ENCODE measurements at regions not wholly inside any gene's neighbourhood (a gene's known extent, or its start where the extent isn't known, plus 50 kb on each side); places are given as distances from the start of the nearest gene placed in this dataset.

GRCh38 chrX:45743906-45744625 is 543.4 kb upstream of the DIPK2B start:
- DNase-seq (ENCODE audit: low read depth), result no peak

GRCh38 chrX:45743081-45743533 is 542.4 kb upstream of the DIPK2B start:
- no peak for DNase-seq (ENCODE audit: low read depth)

GRCh38 chrX:45740291-45740690 is 539.6 kb upstream of the DIPK2B start:
- no peak for DNase-seq (ENCODE audit: low read depth)

GRCh38 chrX:45735571-45735970 is 534.9 kb upstream of the DIPK2B start:
- DNase-seq (ENCODE audit: low read depth), result no peak

GRCh38 chrX:45731448-45731847 is 530.8 kb upstream of the DIPK2B start:
- no peak for DNase-seq (ENCODE audit: low read depth)

GRCh38 chrX:45727761-45728160 is 527.1 kb upstream of the DIPK2B start:
- DNase-seq (ENCODE audit: low read depth), result no peak

- no peak for DNase-seq (ENCODE audit: low read depth)
Measured at GRCh38 chrX:45722471-45722870, 521.8 kb upstream of the DIPK2B start.

GRCh38 chrX:45719751-45720501 is 519.2 kb upstream of the DIPK2B start:
- DNase-seq (ENCODE audit: low read depth), result no peak

- DNase-seq (ENCODE audit: low read depth), result no peak
Measured at GRCh38 chrX:45718676-45719075, 518.0 kb upstream of the DIPK2B start.

GRCh38 chrX:45716750-45717149 is 516.1 kb upstream of the DIPK2B start:
- DNase-seq (ENCODE audit: low read depth), result no peak

- DNase-seq (ENCODE audit: low read depth), result no peak
Measured at GRCh38 chrX:45715748-45716147, 515.1 kb upstream of the DIPK2B start.

- no peak for DNase-seq (ENCODE audit: low read depth)
Measured at GRCh38 chrX:45714866-45715265, 514.2 kb upstream of the DIPK2B start.

GRCh38 chrX:45712067-45712466 is 511.4 kb upstream of the DIPK2B start:
- DNase-seq (ENCODE audit: low read depth), result no peak

GRCh38 chrX:45711231-45711630 is 510.6 kb upstream of the DIPK2B start:
- no peak for DNase-seq (ENCODE audit: low read depth)

GRCh38 chrX:45710081-45710801 is 509.6 kb upstream of the DIPK2B start:
- no peak for DNase-seq (ENCODE audit: low read depth)

GRCh38 chrX:45709381-45709780 is 508.7 kb upstream of the DIPK2B start:
- DNase-seq (ENCODE audit: low read depth), result no peak

GRCh38 chrX:45699158-45699557 is 498.5 kb upstream of the DIPK2B start:
- DNase-seq (ENCODE audit: low read depth), result no peak

- no peak for DNase-seq (ENCODE audit: low read depth)
Measured at GRCh38 chrX:45697591-45697990, 496.9 kb upstream of the DIPK2B start.

GRCh38 chrX:45696736-45697135 is 496.1 kb upstream of the DIPK2B start:
- no peak for DNase-seq (ENCODE audit: low read depth)

GRCh38 chrX:45689971-45690370 is 489.3 kb upstream of the DIPK2B start:
- DNase-seq (ENCODE audit: low read depth), result no peak

- DNase-seq (ENCODE audit: low read depth), result no peak
Measured at GRCh38 chrX:45683914-45684313, 483.2 kb upstream of the DIPK2B start.

- DNase-seq (ENCODE audit: low read depth), result no peak
Measured at GRCh38 chrX:45681891-45682290, 481.2 kb upstream of the DIPK2B start.
